ENCODE measurements at regions not wholly inside any gene's neighbourhood (a gene's known extent, or its start where the extent isn't known, plus 50 kb on each side); places are given as distances from the start of the nearest gene placed in this dataset.

- Histone ChIP-seq H3K36me3 (ENCODE audit: control insufficient read depth, insufficient read depth, low read length) (no peaks in the 10 kb centered on the region), H3K27ac (ENCODE audit: insufficient read depth, low read length) (no peak overlapping the region), H4K8ac (ENCODE audit: low read depth in 2 of 2, low read length in 2 of 2) (no peak overlapping the region), H3K27me3 (ENCODE audit: control insufficient read depth, insufficient read depth, low read length) (no peaks in the 10 kb centered on the region), H3K18ac (ENCODE audit: low read depth, low read length) (no peak overlapping the region), H2BK120ac (ENCODE audit: low read depth, low read length) (no peak overlapping the region), H2AK5ac (ENCODE audit: low read depth, low read length) (no peak overlapping the region), H3K79me1 (ENCODE audit: low read depth in 1 of 2, low read length in 2 of 2) (no peaks in the 10 kb centered on the region), H2BK5ac (ENCODE audit: low read depth, low read length, poor library complexity, severe bottlenecking) (no peak overlapping the region), H2AK9ac (replicated peaks; ENCODE audit: low read depth, low read length, poor library complexity) (no peak overlapping the region), H4K20me1 (ENCODE audit: insufficient read depth, low read length) (no peaks in the 10 kb centered on the region), H3K14ac (replicated peaks; ENCODE audit: low read depth, low read length) (no peak overlapping the region), H2BK20ac (ENCODE audit: low read depth, low read length) (no peak overlapping the region), H2BK15ac (ENCODE audit: low read depth, low read length) (no peak overlapping the region), H3K4me1 (ENCODE audit: control insufficient read depth, insufficient read depth, low read length) (no peaks in the 10 kb centered on the region), H3K4me3 (ENCODE audit: insufficient read depth, low read depth, low read length) (no peak overlapping the region), H3K4ac (ENCODE audit: low read depth, low read length) (no peak overlapping the region), H4K5ac (ENCODE audit: low read depth, low read length) (no peak overlapping the region), H3K23ac (ENCODE audit: low read depth, low read length) (no peak overlapping the region), H3K4me2 (ENCODE audit: low read depth, low read length) (no peak overlapping the region), H3K9me1 (ENCODE audit: insufficient read depth, low read length) (no peaks in the 10 kb centered on the region), H4K91ac (ENCODE audit: insufficient read depth, low read depth, low read length) (no peak overlapping the region), H3K9me3 (ENCODE audit: control insufficient read depth, insufficient read depth, low read length) (no peaks in the 10 kb centered on the region), H3K9ac (ENCODE audit: low read depth, low read length) (no peak overlapping the region), H3K56ac (ENCODE audit: extremely low read depth, insufficient read depth, low read length) (no peak overlapping the region), H2AFZ (replicated peaks; ENCODE audit: low read length, poor library complexity) (no peak overlapping the region)
- intact Hi-C loops (cut with micrococcal nuclease) (no loop called here), in situ Hi-C loops (cut with MboI; ENCODE audit: low sequenced_read_pairs) (no loop called here), dilution Hi-C loops (cut with HindIII; ENCODE audit: low sequenced_read_pairs, unreplicated experiment) (no loop called here)
- BruUV-seq (replicated peaks): no TSS peak
- ChIA-PET CTCF (no interaction called here), POLR2A (ENCODE audit: unreplicated experiment) (no interaction called here)
- TF ChIP-seq SMC3 (IDR thresholded peaks at IDR 0.05; ENCODE audit: low read depth, low read length) (no peak), POLR2A (IDR thresholded peaks at IDR 0.05; ENCODE audit: low read depth, low read length) (no peak), RCOR1 (IDR thresholded peaks at IDR 0.05; ENCODE audit: insufficient replicate concordance, low read length) (no peak), CEBPB (IDR thresholded peaks at IDR 0.05; ENCODE audit: low read depth, low read length) (no peak), USF2 (IDR thresholded peaks at IDR 0.05; ENCODE audit: low read depth, low read length) (no peak), MXI1 (IDR thresholded peaks at IDR 0.05; ENCODE audit: borderline replicate concordance, low read depth, low read length) (no peak), CHD1 (IDR thresholded peaks at IDR 0.05; ENCODE audit: low read depth, low read length) (no peak), CTCF (conservative IDR thresholded peaks at IDR 0.05; ENCODE audit: low read depth, low read length) (no peak), RFX5 (IDR thresholded peaks at IDR 0.05; ENCODE audit: low read depth, low read length) (no peak), MAFK (IDR thresholded peaks at IDR 0.05; ENCODE audit: low read depth, low read length) (no peak)
- ATAC-seq (ENCODE audit: low read depth): no peak
- no peak for DNase-seq
- WGBS, 2 experiments (ENCODE audit: extremely low coverage in 2 of 2, insufficient read length in 1 of 2): no CpG with 5 or more reads among the region's 5 CpGs
Measured at GRCh38 chr17:70610161-70610560, 440.8 kb downstream of the KCNJ2 start.

All from IMR-90 (cell line).